ENCODE measurements at regions not wholly inside any gene's neighbourhood (a gene's known extent, or its start where the extent isn't known, plus 50 kb on each side); places are given as distances from the start of the nearest gene placed in this dataset.
A peak's percentile ranks its signal among the peaks of the same experiment; 100 is the strongest.
"Not testable (repeated sequence)": the region's sequence is repeated elsewhere in the genome, so short reads cannot be mapped to it uniquely, and the experiment has no call there.

DNA sequence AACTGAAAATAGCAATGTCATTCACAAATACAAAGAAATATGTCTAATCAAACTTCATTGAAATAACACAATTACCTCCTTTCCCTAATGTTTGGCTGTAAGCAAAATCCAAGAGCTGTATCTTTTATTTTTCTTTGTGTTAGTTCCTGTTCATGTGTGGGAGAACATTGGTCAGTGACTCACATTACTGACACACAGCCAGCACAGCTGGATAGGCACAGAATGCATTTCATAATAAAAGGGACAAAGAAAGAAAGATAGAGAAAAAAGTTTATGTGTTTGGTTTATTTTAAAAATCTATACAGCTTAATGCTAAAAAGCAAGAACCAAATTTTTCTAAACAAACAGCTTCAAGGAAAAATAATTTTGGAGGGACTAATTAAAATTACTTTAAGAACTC, 185.6 kb upstream of the COL3A1 start:
- TF ChIP-seq, protein P1, sequence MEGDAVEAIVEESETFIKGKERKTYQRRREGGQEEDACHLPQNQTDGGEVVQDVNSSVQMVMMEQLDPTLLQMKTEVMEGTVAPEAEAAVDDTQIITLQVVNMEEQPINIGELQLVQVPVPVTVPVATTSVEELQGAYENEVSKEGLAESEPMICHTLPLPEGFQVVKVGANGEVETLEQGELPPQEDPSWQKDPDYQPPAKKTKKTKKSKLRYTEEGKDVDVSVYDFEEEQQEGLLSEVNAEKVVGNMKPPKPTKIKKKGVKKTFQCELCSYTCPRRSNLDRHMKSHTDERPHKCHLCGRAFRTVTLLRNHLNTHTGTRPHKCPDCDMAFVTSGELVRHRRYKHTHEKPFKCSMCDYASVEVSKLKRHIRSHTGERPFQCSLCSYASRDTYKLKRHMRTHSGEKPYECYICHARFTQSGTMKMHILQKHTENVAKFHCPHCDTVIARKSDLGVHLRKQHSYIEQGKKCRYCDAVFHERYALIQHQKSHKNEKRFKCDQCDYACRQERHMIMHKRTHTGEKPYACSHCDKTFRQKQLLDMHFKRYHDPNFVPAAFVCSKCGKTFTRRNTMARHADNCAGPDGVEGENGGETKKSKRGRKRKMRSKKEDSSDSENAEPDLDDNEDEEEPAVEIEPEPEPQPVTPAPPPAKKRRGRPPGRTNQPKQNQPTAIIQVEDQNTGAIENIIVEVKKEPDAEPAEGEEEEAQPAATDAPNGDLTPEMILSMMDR (IDR thresholded peaks at IDR 0.05; ENCODE audit: low read length, missing control alignments), result no peak
- peak; percentile 95 for DNase-seq (ENCODE audit: low read depth)
- H3K4me3 ChIP-seq (replicated peaks; ENCODE audit: low read depth, low read length), result peak overlapping the region; percentile 19

DNA sequence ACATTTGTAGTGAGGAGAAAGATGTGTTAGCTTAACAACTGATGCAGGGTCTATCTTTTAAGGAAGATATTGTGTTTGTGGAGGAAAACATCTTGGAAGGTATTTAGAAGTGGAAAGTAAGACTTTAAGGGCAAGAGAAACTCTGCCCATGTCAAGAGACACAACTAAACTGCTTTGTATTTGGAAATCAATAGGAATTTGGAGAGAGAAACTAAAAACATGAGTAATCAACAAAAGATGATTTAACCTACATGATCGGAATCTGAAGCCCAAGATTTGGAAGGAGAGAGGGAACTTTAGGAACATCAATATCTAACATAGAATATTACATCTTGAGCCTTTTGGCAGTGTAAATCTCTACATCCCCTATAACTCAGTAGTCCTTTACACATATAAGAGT, 184.2 kb upstream of the COL3A1 start:
- H3K4me3 ChIP-seq (replicated peaks; ENCODE audit: low read depth, low read length), result no peak overlapping the region
- TF ChIP-seq, protein P1 (IDR thresholded peaks at IDR 0.05; ENCODE audit: low read length, missing control alignments), result no peak
- DNase-seq (ENCODE audit: low read depth), result no peak

DNA sequence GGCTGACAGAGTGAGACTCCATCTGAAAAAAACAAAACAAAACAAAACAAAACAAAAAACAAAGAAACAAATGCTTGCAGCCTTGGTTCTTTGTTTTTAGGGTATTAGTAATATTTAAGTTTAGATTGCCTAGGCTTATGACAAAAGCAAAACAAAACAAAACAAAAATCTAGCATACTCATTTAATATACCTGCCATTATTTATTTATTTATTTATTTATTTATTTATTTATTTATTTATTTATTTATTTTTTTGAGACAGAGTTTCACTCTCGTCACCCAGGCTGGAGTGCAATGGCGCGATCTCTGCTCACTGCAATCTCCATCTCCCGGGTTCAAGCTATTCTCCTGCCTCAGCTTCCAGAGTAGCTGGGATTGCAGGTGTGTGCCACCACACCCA, 179.7 kb upstream of the COL3A1 start:
- H3K4me3 ChIP-seq (replicated peaks; ENCODE audit: low read depth, low read length); DNase-seq (ENCODE audit: low read depth): not testable (repeated sequence)

DNA sequence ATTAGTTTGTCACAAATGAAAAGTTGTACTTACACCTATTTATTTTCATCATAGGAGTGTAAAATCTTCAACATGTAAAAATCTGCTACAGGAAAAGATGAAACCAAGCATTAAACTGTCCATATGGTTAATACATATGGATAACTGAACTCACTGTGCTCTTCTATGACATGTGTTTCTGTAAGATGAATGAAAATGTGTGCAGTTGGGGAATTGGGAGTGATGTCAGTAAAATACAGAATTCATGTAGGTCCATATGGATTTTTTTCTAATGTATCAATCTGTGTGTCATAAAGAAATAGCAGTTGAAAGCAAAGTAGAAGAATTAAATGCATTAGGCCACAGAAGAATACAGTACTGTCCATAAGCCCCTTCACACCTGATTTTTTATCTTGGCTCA, 178.4 kb upstream of the COL3A1 start:
- H3K4me3 ChIP-seq (replicated peaks; ENCODE audit: low read depth, low read length), result no peak overlapping the region
- no peak for DNase-seq (ENCODE audit: low read depth)
- TF ChIP-seq, protein P1 (IDR thresholded peaks at IDR 0.05; ENCODE audit: low read length, missing control alignments), result no peak

DNA sequence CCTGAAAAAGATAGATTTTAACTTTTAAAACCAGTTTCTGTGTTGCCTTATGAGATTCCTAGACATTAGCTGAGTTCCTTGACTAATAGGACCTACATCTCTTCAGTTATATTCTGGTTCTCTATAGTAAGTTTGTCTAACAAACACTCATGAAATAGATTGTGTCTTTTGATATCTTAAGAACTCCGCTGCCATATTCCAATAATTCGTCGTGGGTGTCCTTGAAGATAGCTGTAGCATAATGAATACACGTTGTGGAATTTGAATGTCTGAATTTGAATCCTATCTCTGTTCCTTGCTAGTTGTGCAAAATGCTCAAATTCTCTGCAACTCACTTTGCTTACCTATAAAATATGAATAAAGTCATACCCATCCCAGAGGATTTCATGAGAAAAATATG, 176.8 kb upstream of the COL3A1 start:
- TF ChIP-seq, protein P1 (IDR thresholded peaks at IDR 0.05; ENCODE audit: low read length, missing control alignments), result no peak
- H3K4me3 ChIP-seq (replicated peaks; ENCODE audit: low read depth, low read length), result no peak overlapping the region
- no peak for DNase-seq (ENCODE audit: low read depth)

DNA sequence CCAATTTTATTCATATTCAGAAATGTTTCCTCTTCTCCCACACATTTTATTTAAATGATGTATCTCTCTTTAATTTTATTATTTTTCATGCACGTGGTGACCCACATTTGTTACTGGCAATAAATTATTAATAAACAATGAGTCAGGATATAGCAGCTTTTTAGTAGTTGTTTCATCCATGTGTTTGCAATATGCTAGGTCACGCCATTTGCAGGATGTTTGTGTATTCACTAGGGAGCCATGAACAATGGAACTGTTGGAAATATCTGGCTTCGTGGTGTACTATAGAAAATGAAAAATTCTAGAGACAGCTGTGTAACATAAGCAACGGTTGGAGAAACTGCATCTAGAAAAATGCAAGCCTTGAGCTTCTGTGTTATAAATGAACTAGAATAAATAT, 176.0 kb upstream of the COL3A1 start:
- peak; percentile 88 for DNase-seq (ENCODE audit: low read depth)
- H3K4me3 ChIP-seq (replicated peaks; ENCODE audit: low read depth, low read length), result no peak overlapping the region
- TF ChIP-seq, protein P1 (IDR thresholded peaks at IDR 0.05; ENCODE audit: low read length, missing control alignments), result no peak

DNA sequence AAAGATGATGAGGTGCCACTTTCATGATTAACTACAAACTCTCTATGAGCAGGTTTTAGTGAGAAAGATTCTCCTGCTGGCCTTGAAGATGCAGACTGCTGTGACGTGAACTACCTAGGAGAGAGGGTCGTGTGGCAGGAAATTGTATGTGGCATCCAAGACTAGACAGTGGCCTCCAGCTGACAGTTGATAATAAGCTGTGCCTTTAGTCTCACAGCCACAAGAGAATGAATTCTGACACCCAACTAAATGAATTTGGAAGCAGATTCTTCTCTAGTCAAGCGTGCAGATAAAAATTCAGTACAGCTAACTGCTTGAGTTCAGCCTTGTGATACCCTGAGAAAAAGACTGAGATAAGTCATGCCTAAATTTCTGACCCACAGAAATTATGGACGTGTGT, 169.0 kb upstream of the COL3A1 start:
- DNase-seq (ENCODE audit: low read depth), result no peak
- H3K4me3 ChIP-seq (replicated peaks; ENCODE audit: low read depth, low read length), result no peak overlapping the region
- TF ChIP-seq, protein P1 (IDR thresholded peaks at IDR 0.05; ENCODE audit: low read length, missing control alignments), result no peak

DNA sequence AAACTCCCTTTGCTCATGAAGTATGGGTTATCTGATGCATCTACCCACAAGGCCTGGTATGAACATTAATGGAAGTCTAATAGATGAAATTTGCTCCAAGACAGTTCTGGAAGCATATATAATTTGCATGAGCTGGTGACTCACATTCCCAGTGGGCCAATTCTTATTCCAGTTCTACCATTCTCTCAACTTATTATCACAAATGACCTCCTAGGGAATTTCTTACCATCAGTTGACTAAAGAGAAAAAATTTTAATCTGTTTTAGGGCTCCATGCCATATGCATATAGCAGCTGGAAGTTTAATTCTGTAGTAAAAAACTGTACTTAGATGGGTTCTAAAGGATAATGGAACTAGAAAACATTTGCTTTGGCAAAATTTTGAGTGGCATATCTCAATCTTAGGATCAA, 165.2 kb upstream of the COL3A1 start:
- DNase-seq (ENCODE audit: low read depth), result peak; percentile 73
- TF ChIP-seq, protein P1 (IDR thresholded peaks at IDR 0.05; ENCODE audit: low read length, missing control alignments), result no peak
- H3K4me3 ChIP-seq (replicated peaks; ENCODE audit: low read depth, low read length), result no peak overlapping the region
